ENCODE measurements at regions not wholly inside any gene's neighbourhood (a gene's known extent, or its start where the extent isn't known, plus 50 kb on each side); places are given as distances from the start of the nearest gene placed in this dataset.

DNA sequence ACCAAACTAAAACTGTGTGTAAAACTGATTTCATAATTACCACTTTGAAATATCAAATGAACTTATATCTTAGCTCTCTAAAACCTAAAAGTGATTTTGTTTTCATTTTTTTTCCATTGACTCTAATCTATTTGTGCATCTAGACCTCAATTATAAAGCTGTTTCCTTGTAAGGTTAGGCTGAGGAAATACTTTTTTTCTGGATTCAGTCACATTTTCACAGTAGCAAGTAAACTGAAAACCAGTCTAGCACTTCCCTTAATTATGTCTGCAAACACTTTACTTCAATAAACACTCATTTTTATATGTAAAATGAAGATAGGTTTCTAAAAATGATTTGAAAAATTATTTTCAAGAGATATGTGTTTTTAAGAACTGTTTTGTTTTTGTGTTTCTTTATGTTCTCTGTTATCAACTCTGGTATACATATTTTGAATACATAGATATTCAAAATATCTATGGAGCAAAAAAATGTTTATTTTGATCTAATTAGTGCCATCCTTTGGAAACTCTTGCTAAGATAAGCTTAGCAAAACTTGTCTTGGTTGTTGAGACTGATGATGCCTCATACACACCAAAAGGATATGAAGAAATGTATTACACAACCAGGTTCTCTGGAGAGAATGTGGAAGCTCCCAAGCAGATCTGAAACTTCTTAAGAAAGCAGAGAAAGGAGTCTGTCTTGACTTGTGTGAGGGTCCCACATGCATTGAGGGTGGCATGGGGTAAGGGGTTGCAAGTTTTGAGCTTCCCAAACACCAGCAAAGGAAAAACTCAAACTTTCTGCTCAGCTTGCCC lies 1887.4 kb downstream of the PCDH9 start:
- Histone ChIP-seq H3K36me3 (ENCODE audit: insufficient read depth, low read length) (no peaks in the 10 kb centered on the region), H3K79me2 (ENCODE audit: insufficient read depth, low read length) (no peaks in the 10 kb centered on the region), H3K27ac (ENCODE audit: low read depth, low read length) (no peak overlapping the region), H4K20me1 (ENCODE audit: insufficient read depth, low read length) (no peaks in the 10 kb centered on the region), H3K4me2 (ENCODE audit: insufficient read depth, low read length) (no peak overlapping the region), H3K9me3 (ENCODE audit: low read depth, low read length) (no peaks in the 10 kb centered on the region), H3K4me1 (ENCODE audit: insufficient read depth, low read length) (no peaks in the 10 kb centered on the region), H3K4me3 (ENCODE audit: insufficient read depth, low read length) (no peak overlapping the region), H3K27me3 (ENCODE audit: insufficient read depth, low read length) (no peaks in the 10 kb centered on the region), H2AFZ (ENCODE audit: low read length) (no peak overlapping the region)
- TF ChIP-seq, protein P1, sequence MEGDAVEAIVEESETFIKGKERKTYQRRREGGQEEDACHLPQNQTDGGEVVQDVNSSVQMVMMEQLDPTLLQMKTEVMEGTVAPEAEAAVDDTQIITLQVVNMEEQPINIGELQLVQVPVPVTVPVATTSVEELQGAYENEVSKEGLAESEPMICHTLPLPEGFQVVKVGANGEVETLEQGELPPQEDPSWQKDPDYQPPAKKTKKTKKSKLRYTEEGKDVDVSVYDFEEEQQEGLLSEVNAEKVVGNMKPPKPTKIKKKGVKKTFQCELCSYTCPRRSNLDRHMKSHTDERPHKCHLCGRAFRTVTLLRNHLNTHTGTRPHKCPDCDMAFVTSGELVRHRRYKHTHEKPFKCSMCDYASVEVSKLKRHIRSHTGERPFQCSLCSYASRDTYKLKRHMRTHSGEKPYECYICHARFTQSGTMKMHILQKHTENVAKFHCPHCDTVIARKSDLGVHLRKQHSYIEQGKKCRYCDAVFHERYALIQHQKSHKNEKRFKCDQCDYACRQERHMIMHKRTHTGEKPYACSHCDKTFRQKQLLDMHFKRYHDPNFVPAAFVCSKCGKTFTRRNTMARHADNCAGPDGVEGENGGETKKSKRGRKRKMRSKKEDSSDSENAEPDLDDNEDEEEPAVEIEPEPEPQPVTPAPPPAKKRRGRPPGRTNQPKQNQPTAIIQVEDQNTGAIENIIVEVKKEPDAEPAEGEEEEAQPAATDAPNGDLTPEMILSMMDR (IDR thresholded peaks at IDR 0.05; ENCODE audit: extremely low read depth, low read depth, low read length), result no peak
- no peak for DNase-seq (ENCODE audit: insufficient read length, low spot score, missing footprints)

DNA sequence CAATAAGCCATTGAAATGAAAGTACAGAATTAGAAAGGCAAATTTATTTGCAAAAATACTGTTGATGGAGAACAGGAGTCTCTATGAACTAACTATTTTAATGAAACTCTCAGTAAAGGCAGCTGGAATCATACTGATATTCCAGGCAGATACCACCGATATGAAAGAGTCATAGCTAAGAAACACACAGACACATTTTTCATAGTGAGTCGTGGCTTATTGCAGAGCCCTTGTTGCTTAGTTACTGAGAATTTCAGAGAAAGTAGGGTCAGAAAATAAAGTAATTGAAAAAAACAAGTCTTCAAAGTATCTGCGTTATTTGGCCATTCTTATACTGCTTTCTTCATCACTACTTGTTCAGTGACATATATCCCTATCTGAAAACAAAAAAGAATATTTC lies 1890.9 kb downstream of the PCDH9 start:
- Histone ChIP-seq H4K20me1 (ENCODE audit: insufficient read depth, low read length) (no peaks in the 10 kb centered on the region), H3K36me3 (ENCODE audit: insufficient read depth, low read length) (no peaks in the 10 kb centered on the region), H3K9me3 (ENCODE audit: low read depth, low read length) (no peaks in the 10 kb centered on the region), H3K27me3 (ENCODE audit: insufficient read depth, low read length) (no peaks in the 10 kb centered on the region), H3K79me2 (ENCODE audit: insufficient read depth, low read length) (no peaks in the 10 kb centered on the region), H3K4me2 (ENCODE audit: insufficient read depth, low read length) (no peak overlapping the region), H3K27ac (ENCODE audit: low read depth, low read length) (no peak overlapping the region), H3K4me1 (ENCODE audit: insufficient read depth, low read length) (no peaks in the 10 kb centered on the region), H3K4me3 (ENCODE audit: insufficient read depth, low read length) (no peak overlapping the region), H2AFZ (ENCODE audit: low read length) (no peak overlapping the region)
- DNase-seq (ENCODE audit: insufficient read length, low spot score, missing footprints), result no peak
- TF ChIP-seq, protein P1 (IDR thresholded peaks at IDR 0.05; ENCODE audit: extremely low read depth, low read depth, low read length), result no peak

DNA sequence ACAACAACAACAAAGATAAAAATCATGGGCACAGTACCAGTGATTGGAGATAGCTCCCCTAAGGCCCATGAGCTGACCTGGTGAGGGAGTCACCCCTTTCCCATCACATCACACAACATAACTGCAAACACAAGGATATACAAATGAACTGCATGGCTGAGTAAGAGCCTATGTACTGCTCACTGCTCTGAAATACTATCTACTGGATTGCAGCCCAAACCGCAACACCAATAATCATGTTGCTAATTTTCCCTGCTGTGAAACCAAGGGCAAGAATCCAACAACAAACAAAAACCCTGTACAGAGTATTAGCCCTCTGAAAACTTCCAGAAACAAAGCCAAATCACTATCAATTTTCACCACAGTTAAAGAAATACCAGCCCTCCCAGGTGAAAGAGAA lies 1893.2 kb downstream of the PCDH9 start:
- Histone ChIP-seq H4K20me1 (ENCODE audit: insufficient read depth, low read length) (no peaks in the 10 kb centered on the region), H2AFZ (ENCODE audit: low read length) (no peak overlapping the region), H3K36me3 (ENCODE audit: insufficient read depth, low read length) (no peaks in the 10 kb centered on the region), H3K27me3 (ENCODE audit: insufficient read depth, low read length) (no peaks in the 10 kb centered on the region), H3K4me2 (ENCODE audit: insufficient read depth, low read length) (no peak overlapping the region), H3K4me1 (ENCODE audit: insufficient read depth, low read length) (no peaks in the 10 kb centered on the region), H3K4me3 (ENCODE audit: insufficient read depth, low read length) (no peak overlapping the region), H3K79me2 (ENCODE audit: insufficient read depth, low read length) (no peaks in the 10 kb centered on the region), H3K27ac (ENCODE audit: low read depth, low read length) (no peak overlapping the region), H3K9me3 (ENCODE audit: low read depth, low read length) (no peaks in the 10 kb centered on the region)
- no peak for DNase-seq (ENCODE audit: insufficient read length, low spot score, missing footprints)
- TF ChIP-seq, protein P1 (IDR thresholded peaks at IDR 0.05; ENCODE audit: extremely low read depth, low read depth, low read length), result no peak

DNA sequence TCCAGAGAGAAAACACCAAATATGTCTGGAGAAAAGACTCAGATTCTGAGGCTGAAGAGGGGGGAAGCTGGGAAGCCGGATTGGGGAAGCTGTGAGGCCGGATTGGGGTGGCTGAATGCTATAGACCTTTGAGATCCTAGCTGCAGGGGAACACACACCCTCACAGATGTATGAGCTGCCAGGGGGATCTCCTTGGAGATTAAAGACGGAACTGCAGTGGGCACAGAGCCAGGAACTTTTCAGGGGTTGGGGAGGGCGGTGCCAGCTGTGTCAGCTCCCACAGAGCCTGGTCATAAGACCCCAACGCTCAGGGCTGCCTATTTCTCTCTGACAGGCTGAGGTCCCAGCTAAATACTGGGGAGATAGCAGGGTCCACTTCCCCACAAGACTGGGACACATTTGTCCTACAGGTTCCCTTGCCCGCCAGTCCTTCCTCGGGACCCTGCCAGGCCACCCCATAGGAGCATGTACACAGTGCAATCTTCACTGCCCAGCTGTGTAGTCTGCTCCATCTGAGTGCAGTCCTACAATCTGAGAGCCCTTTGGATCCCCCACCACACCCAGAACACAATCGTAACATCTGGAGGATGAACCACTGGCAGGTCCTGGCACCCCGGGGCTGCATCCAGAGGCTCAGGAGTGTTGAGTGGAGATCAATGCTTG lies 1893.9 kb downstream of the PCDH9 start:
- no peak overlapping the region for H3K27ac ChIP-seq (ENCODE audit: low read depth, low read length)
- no peak overlapping the region for H3K4me2 ChIP-seq (ENCODE audit: insufficient read depth, low read length)
- no peaks in the 10 kb centered on the region for H3K36me3 ChIP-seq (ENCODE audit: insufficient read depth, low read length)
- DNase-seq (ENCODE audit: insufficient read length, low spot score, missing footprints), result no peak
- no peak overlapping the region for H3K4me3 ChIP-seq (ENCODE audit: insufficient read depth, low read length)
- H3K79me2 ChIP-seq (ENCODE audit: insufficient read depth, low read length), result no peaks in the 10 kb centered on the region
- no peaks in the 10 kb centered on the region for H4K20me1 ChIP-seq (ENCODE audit: insufficient read depth, low read length)
- no peaks in the 10 kb centered on the region for H3K27me3 ChIP-seq (ENCODE audit: insufficient read depth, low read length)
- no peak overlapping the region for H2AFZ ChIP-seq (ENCODE audit: low read length)
- no peaks in the 10 kb centered on the region for H3K9me3 ChIP-seq (ENCODE audit: low read depth, low read length)
- no peaks in the 10 kb centered on the region for H3K4me1 ChIP-seq (ENCODE audit: insufficient read depth, low read length)
- TF ChIP-seq, protein P1 (IDR thresholded peaks at IDR 0.05; ENCODE audit: extremely low read depth, low read depth, low read length), result no peak

Data from osteoblast (primary cell).